ENCODE measurements at regions not wholly inside any gene's neighbourhood (a gene's known extent, or its start where the extent isn't known, plus 50 kb on each side); places are given as distances from the start of the nearest gene placed in this dataset.

- Histone ChIP-seq H3K4me2 (no peak overlapping the region), H3K9me3 (no peaks in the 10 kb centered on the region), H3K4me1 (peaks cover 6% of the 10 kb centered on the region; the same call in 1 of the 3 replicates), H3K4me3 (no peak overlapping the region), H3K27ac (peak overlapping the region; percentile 48 to 55; a peak in 4 of 6 replicates)
- ChIA-PET POLR2A (no interaction called here), CTCF (interaction anchor here (0.7 kb wide), 1 partner anchor 39 kb away, joined by 3 read pairs; no protein-coding TSS in a partner anchor)
- ATAC-seq (no peak), FAIRE-seq (no peak), DNase-seq (ENCODE audit: low read depth in 1 of 2, low spot score in 1 of 2) (no peak)
- 26% methylated on average over 1 of the region's 1 CpG for WGBS (ENCODE audit: missing lambda C conversion rate)
- no peak for TF ChIP-seq FOSB (CRISPR knock-in tag; IDR thresholded peaks at IDR 0.05)
- TF ChIP-seq POLR2A (IDR thresholded peaks at IDR 0.05; ENCODE audit: low read length) = no peak
- TF ChIP-seq RFX5 (IDR thresholded peaks at IDR 0.05) = no peak
- no peak for TF ChIP-seq HOXA7 (CRISPR knock-in tag; IDR thresholded peaks at IDR 0.05)
- TF ChIP-seq E2F6 (IDR thresholded peaks at IDR 0.05; ENCODE audit: borderline replicate concordance, low read depth) = no peak
- no peak for TF ChIP-seq TFCP2L1 (CRISPR knock-in tag; IDR thresholded peaks at IDR 0.05)
- TF ChIP-seq, protein P1, sequence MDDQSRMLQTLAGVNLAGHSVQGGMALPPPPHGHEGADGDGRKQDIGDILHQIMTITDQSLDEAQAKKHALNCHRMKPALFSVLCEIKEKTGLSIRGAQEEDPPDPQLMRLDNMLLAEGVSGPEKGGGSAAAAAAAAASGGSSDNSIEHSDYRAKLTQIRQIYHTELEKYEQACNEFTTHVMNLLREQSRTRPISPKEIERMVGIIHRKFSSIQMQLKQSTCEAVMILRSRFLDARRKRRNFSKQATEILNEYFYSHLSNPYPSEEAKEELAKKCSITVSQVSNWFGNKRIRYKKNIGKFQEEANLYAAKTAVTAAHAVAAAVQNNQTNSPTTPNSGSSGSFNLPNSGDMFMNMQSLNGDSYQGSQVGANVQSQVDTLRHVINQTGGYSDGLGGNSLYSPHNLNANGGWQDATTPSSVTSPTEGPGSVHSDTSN (IDR thresholded peaks at IDR 0.05) = no peak
- no peak for TF ChIP-seq POLR2AphosphoS2 (conservative IDR thresholded peaks at IDR 0.05; ENCODE audit: low read length)
These were observed 141.1 kb upstream of the RANBP3L start for GRCh38 chr5:36442796-36443195.

GRCh38 chr5:36443941-36444340 lies 142.2 kb upstream of the RANBP3L start:
- FAIRE-seq (no peak), ATAC-seq (no peak), DNase-seq (ENCODE audit: low read depth in 1 of 2, low spot score in 1 of 2) (no peak)
- POLR2A ChIA-PET = no interaction called here
- H3K4me1 ChIP-seq = peaks cover 6% of the 10 kb centered on the region; the same call in 1 of the 3 replicates
- H3K4me2 ChIP-seq = no peak overlapping the region
- no peak overlapping the region for H3K27ac ChIP-seq
- H3K9me3 ChIP-seq = no peaks in the 10 kb centered on the region
- no peak for TF ChIP-seq RNF2 (IDR thresholded peaks at IDR 0.05; ENCODE audit: borderline replicate concordance, low read depth)
- H3K4me3 ChIP-seq = no peak overlapping the region
- CTCF ChIA-PET = interaction anchor here (0.8 to 1.4 kb wide), 2 partner anchors 19 to 23 kb away, joined by 3 read pairs; no protein-coding TSS in a partner anchor
- WGBS (ENCODE audit: missing lambda C conversion rate) = 45% methylated on average over 3 of the region's 3 CpGs

GRCh38 chr5:36444582-36445418 lies 143.1 kb upstream of the RANBP3L start:
- WGBS (ENCODE audit: missing lambda C conversion rate) = 50% methylated on average over 10 of the region's 11 CpGs
- ATAC-seq = no peak
- no peak for FAIRE-seq
- TF ChIP-seq NR3C1 (IDR thresholded peaks at IDR 0.05) (no peak), TP53 (CRISPR knock-in tag; IDR thresholded peaks at IDR 0.05) (no peak), GATA3 (IDR thresholded peaks at IDR 0.05; ENCODE audit: borderline replicate concordance) (no peak), CHD2 (IDR thresholded peaks at IDR 0.05; ENCODE audit: low read length, partially characterized antibody) (no peak), POLR2A (IDR thresholded peaks at IDR 0.05; ENCODE audit: low read length) (no peak)
- Histone ChIP-seq H3K4me1 (peaks cover 6% of the 10 kb centered on the region; the same call in 1 of the 3 replicates), H3K27ac (no peak overlapping the region), H3K4me3 (no peak overlapping the region), H3K9me3 (no peaks in the 10 kb centered on the region), H3K4me2 (no peak overlapping the region)
- POLR2A ChIA-PET = no interaction called here
- DNase-seq (ENCODE audit: low read depth in 1 of 2, low spot score in 1 of 2) = no peak
- CTCF ChIA-PET = interaction anchor here (0.8 to 1.4 kb wide), 2 partner anchors 20 to 23 kb away, joined by 3 read pairs; no protein-coding TSS in a partner anchor

GRCh38 chr5:36447776-36448175 lies 146.1 kb upstream of the RANBP3L start:
- POLR2A ChIA-PET = no interaction called here
- TF ChIP-seq CEBPB (IDR thresholded peaks at IDR 0.05) (no peak), JUNB (IDR thresholded peaks at IDR 0.05) (no peak), HOXA7 (CRISPR knock-in tag; IDR thresholded peaks at IDR 0.05) (no peak), HDAC2 (IDR thresholded peaks at IDR 0.05) (no peak), GATA3 (IDR thresholded peaks at IDR 0.05; ENCODE audit: borderline replicate concordance) (no peak), HEYL (CRISPR knock-in tag; IDR thresholded peaks at IDR 0.05) (no peak), MAZ (IDR thresholded peaks at IDR 0.05; ENCODE audit: borderline replicate concordance, low read depth, low read length) (no peak), NFE2L2 (conservative IDR thresholded peaks at IDR 0.05; ENCODE audit: low read length) (no peak), TP53 (CRISPR knock-in tag; IDR thresholded peaks at IDR 0.05) (no peak), EP300 (IDR thresholded peaks at IDR 0.05) (no peak), KDM5A (IDR thresholded peaks at IDR 0.05) (no peak)
- no peak overlapping the region for H3K4me3 ChIP-seq
- H3K4me1 ChIP-seq = peaks cover under 1% of the 10 kb centered on the region; the same call in 1 of the 3 replicates
- no peak overlapping the region for H3K4me2 ChIP-seq
- no peaks in the 10 kb centered on the region for H3K9me3 ChIP-seq
- DNase-seq (ENCODE audit: low read depth in 1 of 2, low spot score in 1 of 2) (no peak), FAIRE-seq (no peak), ATAC-seq (no peak)
- CTCF ChIA-PET = interaction anchor here (1.4 kb wide), 1 partner anchor 12 kb away, joined by 7 read pairs; no protein-coding TSS in a partner anchor
- no peak overlapping the region for H3K27ac ChIP-seq
- WGBS (ENCODE audit: missing lambda C conversion rate) = 4% methylated on average over 2 of the region's 2 CpGs
